ENCODE measurements at regions not wholly inside any gene's neighbourhood (a gene's known extent, or its start where the extent isn't known, plus 50 kb on each side); places are given as distances from the start of the nearest gene placed in this dataset.

- TF ChIP-seq CTCF (IDR thresholded peaks at IDR 0.05) (no peak), POLR2A (IDR thresholded peaks at IDR 0.05) (no peak)
These were observed 698.7 kb upstream of the IGFBP3 start for GRCh38 chr7:46619723-46620310.
